ENCODE measurements at regions not wholly inside any gene's neighbourhood (a gene's known extent, or its start where the extent isn't known, plus 50 kb on each side); places are given as distances from the start of the nearest gene placed in this dataset.

- no peaks in the 10 kb centered on the region for H3K36me3 ChIP-seq (ENCODE audit: low read depth, low read length)
- no peaks in the 10 kb centered on the region for H3K27me3 ChIP-seq (ENCODE audit: low read length)
- no peak for TF ChIP-seq EZH2 (IDR thresholded peaks at IDR 0.05; ENCODE audit: low read length, unreplicated experiment)
- no peak for TF ChIP-seq CTCF (conservative IDR thresholded peaks at IDR 0.05; ENCODE audit: low read depth, low read length)
- TF ChIP-seq EZH2phosphoT487 (IDR thresholded peaks at IDR 0.05; ENCODE audit: borderline replicate concordance, low read length) = no peak
- no TSS peak for BruUV-seq (replicated peaks)
- H3K9me2 ChIP-seq (replicated peaks; ENCODE audit: low read length) = no peaks in the 10 kb centered on the region
- POLR2A ChIA-PET (ENCODE audit: unreplicated experiment) = no interaction called here
- no peaks in the 10 kb centered on the region for H3F3A ChIP-seq (ENCODE audit: low read length, unreplicated experiment)
- ATAC-seq = no peak
- no peak overlapping the region for H3K4me3 ChIP-seq (ENCODE audit: low read length)
- no peak overlapping the region for H3K4me2 ChIP-seq (ENCODE audit: low read length)
- CTCF ChIA-PET = no interaction called here
- intact Hi-C loops (cut with micrococcal nuclease) = no loop called here
- H4K20me1 ChIP-seq (ENCODE audit: low read length) = no peaks in the 10 kb centered on the region
- no peak overlapping the region for H3K27ac ChIP-seq (ENCODE audit: low read length)
- H3K9me3 ChIP-seq (ENCODE audit: low read length) = no peaks in the 10 kb centered on the region
- H3K79me2 ChIP-seq (ENCODE audit: low read length) = no peaks in the 10 kb centered on the region
- no peak overlapping the region for H3K9ac ChIP-seq (ENCODE audit: low read length)
- DNase-seq = no peak
- no peak overlapping the region for H2AFZ ChIP-seq (ENCODE audit: low read length)
- H3K4me1 ChIP-seq (ENCODE audit: insufficient read depth, low read length) = no peaks in the 10 kb centered on the region
These were observed 134.9 kb upstream of the SLC14A2 start for GRCh38 chr18:45480219-45481015.

GRCh38 chr18:45481821-45482220 lies 133.5 kb upstream of the SLC14A2 start:
- ATAC-seq = no peak
- no TSS peak for BruUV-seq (replicated peaks)
- no peaks in the 10 kb centered on the region for H4K20me1 ChIP-seq (ENCODE audit: low read length)

More at GRCh38 chr18:45481821-45482220, 133.5 kb upstream of the SLC14A2 start:
- no peaks in the 10 kb centered on the region for H3K4me1 ChIP-seq (ENCODE audit: insufficient read depth, low read length)
- H2AFZ ChIP-seq (ENCODE audit: low read length) = no peak overlapping the region
- no peaks in the 10 kb centered on the region for H3K36me3 ChIP-seq (ENCODE audit: low read depth, low read length)
- no peaks in the 10 kb centered on the region for H3K9me2 ChIP-seq (replicated peaks; ENCODE audit: low read length)
- no peaks in the 10 kb centered on the region for H3K27me3 ChIP-seq (ENCODE audit: low read length)
- intact Hi-C loops (cut with micrococcal nuclease) = no loop called here
- TF ChIP-seq EZH2phosphoT487 (IDR thresholded peaks at IDR 0.05; ENCODE audit: borderline replicate concordance, low read length) = no peak
- TF ChIP-seq EZH2 (IDR thresholded peaks at IDR 0.05; ENCODE audit: low read length, unreplicated experiment) = no peak
- TF ChIP-seq CTCF (conservative IDR thresholded peaks at IDR 0.05; ENCODE audit: low read depth, low read length) = no peak
- H3K4me2 ChIP-seq (ENCODE audit: low read length) = no peak overlapping the region
- no peak overlapping the region for H3K9ac ChIP-seq (ENCODE audit: low read length)
- ChIA-PET CTCF (no interaction called here), POLR2A (ENCODE audit: unreplicated experiment) (no interaction called here)
- H3K4me3 ChIP-seq (ENCODE audit: low read length) = no peak overlapping the region
- H3K9me3 ChIP-seq (ENCODE audit: low read length) = no peaks in the 10 kb centered on the region
- H3F3A ChIP-seq (ENCODE audit: low read length, unreplicated experiment) = no peaks in the 10 kb centered on the region
- no peak for DNase-seq
- no peaks in the 10 kb centered on the region for H3K79me2 ChIP-seq (ENCODE audit: low read length)
- H3K27ac ChIP-seq (ENCODE audit: low read length) = no peak overlapping the region

Measured in PC-3 (cell line).